HepG2 (cell line): ENCODE measurements at regions not wholly inside any gene's neighbourhood (a gene's known extent, or its start where the extent isn't known, plus 50 kb on each side); places are given as distances from the start of the nearest gene placed in this dataset.

ENCODE experiments used
- ATAC-seq: fragments of 200-7000 bp; cut with Tn5 transposase; 3 replicates; pipeline ENCODE4 v1.9.1; 2020; ENCODE audit warnings: mild to moderate bottlenecking, moderate library complexity
- BruUV-seq: library from RNA; stranded (reverse); fragments of 400-500 nt; replicated peaks from 2 replicates; lab custom pipeline; 2021; lab: Mats Ljungman, UMichigan
- CTCF ChIA-PET: fragments of 300-600 bp; formaldehyde crosslinking; extraction: SDS; loops from one replicate; lab custom pipeline; 2021; ENCODE audit warnings: low total read pairs, inconsistent platforms, low intra/inter-chr PET ratio; lab: Yijun Ruan, JAX
- POLR2A ChIA-PET: fragments of 350-600 bp; sonication (Branson Sonifier 250); formaldehyde crosslinking; loops from one replicate; lab custom pipeline; 2020; ENCODE audit warnings: antibody characterized with exemption, inconsistent platforms; lab: Yijun Ruan, JAX
- DNase-seq: peaks from one replicate; pipeline ENCODE4 v3.0.0-alpha.2; 2015; ENCODE audit warnings: low spot score
- FAIRE-seq: peaks from 3 replicates; lab custom pipeline; 2011; peaks lifted over from hg19 to GRCh38; lab: Jason Lieb, UNC
- H2AFZ ChIP-seq: one replicate; pipeline ENCODE4 v1.6.1; 2011; ENCODE audit warnings: low read length, inconsistent platforms
- H3K27ac ChIP-seq: fragments of 300-600 bp; 3 replicates; pipeline ENCODE4 v1.8.0; 2011; ENCODE audit warnings: mixed run types, mild to moderate bottlenecking, mixed read lengths, low read length, inconsistent platforms; ENCODE audit not compliant: insufficient read depth; ENCODE audit errors: extremely low read length
- H3K27me3 ChIP-seq, 2 experiments: fragments of 200-600 bp in 1 of 2; 2 replicates in 1 of 2; 3 replicates in 1 of 2; pipeline versions ENCODE4 v1.6.0 to v1.8.0; 2011; ENCODE audit warnings: low read length in 2 of 2, mild to moderate bottlenecking in 2 of 2, moderate library complexity in 2 of 2, inconsistent platforms in 1 of 2; ENCODE audit not compliant: insufficient read depth in 2 of 2, control insufficient read depth in 1 of 2
- H3K36me3 ChIP-seq, 2 experiments: fragments of 200-600 bp in 1 of 2; replicated peaks in 1 of 2; 2 replicates in 1 of 2; 3 replicates in 1 of 2; pipeline versions ENCODE4 v1.5.1 to v1.8.0; 2011; ENCODE audit warnings: low read length in 2 of 2, inconsistent platforms in 1 of 2; ENCODE audit not compliant: insufficient read depth in 2 of 2, control insufficient read depth in 1 of 2
- H3K4me1 ChIP-seq: 2 replicates; pipeline ENCODE4 v1.5.1; 2012; ENCODE audit warnings: low read length, inconsistent platforms; ENCODE audit not compliant: insufficient read depth
- H3K4me2 ChIP-seq: 2 replicates; pipeline ENCODE4 v1.6.0; 2011; ENCODE audit warnings: low read depth, low read length, inconsistent platforms
- H3K4me3 ChIP-seq, 3 experiments: fragments of 200-600 bp in 1 of 3; sonication (generic), shearing (Covaris generic) in 1 of 3; replicated peaks in 1 of 3; 2 replicates each; pipeline ENCODE4 v1.5.1; 2011 to 2016; ENCODE audit warnings: low read length in 3 of 3, inconsistent platforms in 2 of 3, low read depth in 2 of 3, mild to moderate bottlenecking in 2 of 3, control low read depth in 1 of 3, mixed read lengths in 1 of 3; ENCODE audit not compliant: insufficient read depth in 1 of 3
- H3K79me2 ChIP-seq: one replicate; pipeline ENCODE4 v1.6.1; 2011; ENCODE audit warnings: low read length, inconsistent platforms; ENCODE audit not compliant: insufficient read depth
- H3K9ac ChIP-seq: 2 replicates; pipeline ENCODE4 v1.6.0; 2011; ENCODE audit warnings: mild to moderate bottlenecking, low read depth, low read length, inconsistent platforms; ENCODE audit not compliant: insufficient read depth
- H3K9me3 ChIP-seq: 2 replicates; pipeline ENCODE4 v1.5.1; 2012; ENCODE audit warnings: mild to moderate bottlenecking, low read length
- H4K20me1 ChIP-seq: 2 replicates; pipeline ENCODE4 v1.6.0; 2011; ENCODE audit warnings: inconsistent platforms, mild to moderate bottlenecking, low read length, moderate library complexity; ENCODE audit not compliant: insufficient read depth
- ARID4A ChIP-seq: sonication (generic); formaldehyde crosslinking; IDR thresholded peaks from 2 replicates; pipeline ENCODE4 v1.5.0; 2020; ENCODE audit warnings: mild to moderate bottlenecking, missing genetic modification reagents, borderline replicate concordance
- ATRX ChIP-seq: sonication (generic); formaldehyde crosslinking; IDR thresholded peaks from 2 replicates; pipeline ENCODE4 v1.4.0; 2020; ENCODE audit warnings: missing genetic modification reagents, borderline replicate concordance
- CEBPB ChIP-seq: IDR thresholded peaks from 2 replicates; pipeline ENCODE4 v1.6.1; 2011; ENCODE audit warnings: low read depth, low read length, improper control_type of control experiment, borderline replicate concordance
- IKZF4 ChIP-seq: sonication (generic); formaldehyde crosslinking; IDR thresholded peaks from 2 replicates; pipeline ENCODE4 v1.5.1; 2020; ENCODE audit warnings: borderline replicate concordance, mild to moderate bottlenecking, low read depth, missing genetic modification reagents; ENCODE audit errors: not compliant biosample characterization
- RCOR2 ChIP-seq: IDR thresholded peaks from 2 replicates; pipeline ENCODE4 v1.6.1; 2016; ENCODE audit warnings: missing biosample characterization, missing genetic modification reagents
- TMF1 ChIP-seq: sonication (generic); formaldehyde crosslinking; IDR thresholded peaks from 2 replicates; pipeline ENCODE4 v1.8.1; 2022; ENCODE audit warnings: low read depth, missing genetic modification reagents
- TRAFD1 ChIP-seq: sonication (generic); formaldehyde crosslinking; IDR thresholded peaks from 2 replicates; pipeline ENCODE4 v1.5.1; 2020; ENCODE audit warnings: missing genetic modification reagents, mild to moderate bottlenecking, borderline replicate concordance
- U2AF2 ChIP-seq: fragments of 200-400 bp; formaldehyde crosslinking; IDR thresholded peaks from 2 replicates; pipeline ENCODE4 v1.6.1; 2017; ENCODE audit warnings: low read depth, mild to moderate bottlenecking, low read length
- ZBTB26 ChIP-seq: IDR thresholded peaks from 2 replicates; pipeline ENCODE4 v1.6.1; 2016; ENCODE audit warnings: missing compliant biosample characterization, missing genetic modification reagents, borderline replicate concordance
- ZBTB34 ChIP-seq: sonication (generic); formaldehyde crosslinking; IDR thresholded peaks from 2 replicates; pipeline ENCODE4 v1.8.0; 2022; ENCODE audit warnings: mild to moderate bottlenecking, missing genetic modification reagents
- ZFP41 ChIP-seq: sonication (generic); formaldehyde crosslinking; IDR thresholded peaks from 2 replicates; pipeline ENCODE4 v1.4.0; 2020; ENCODE audit warnings: mild to moderate bottlenecking, missing genetic modification reagents, borderline replicate concordance
- ZFX ChIP-seq: sonication (generic); formaldehyde crosslinking; IDR thresholded peaks from 2 replicates; pipeline ENCODE4 v1.4.0; 2020; ENCODE audit warnings: mild to moderate bottlenecking, low read depth, missing genetic modification reagents, moderate library complexity
- ZMAT5 ChIP-seq: sonication (generic); formaldehyde crosslinking; IDR thresholded peaks from 2 replicates; pipeline ENCODE4 v1.5.0; 2020; ENCODE audit warnings: mild to moderate bottlenecking, low read depth, missing genetic modification reagents, borderline replicate concordance
- ZNF282 ChIP-seq: fragments of 450-650 bp; IDR thresholded peaks from 2 replicates; pipeline ENCODE4 v1.6.1; 2018; ENCODE audit not compliant: partially characterized antibody
- ZNF563 ChIP-seq: sonication (generic); formaldehyde crosslinking; IDR thresholded peaks from 2 replicates; pipeline ENCODE4 v1.8.0; 2022; ENCODE audit warnings: mild to moderate bottlenecking, moderate library complexity, missing genetic modification reagents
- ZNF598 ChIP-seq: sonication (generic); formaldehyde crosslinking; IDR thresholded peaks from 2 replicates; pipeline ENCODE4 v1.5.1; 2020; ENCODE audit warnings: mild to moderate bottlenecking, missing genetic modification reagents, borderline replicate concordance
- ZNF776 ChIP-seq: sonication (generic); formaldehyde crosslinking; IDR thresholded peaks from 2 replicates; pipeline ENCODE4 v1.4.0; 2020; ENCODE audit warnings: mild to moderate bottlenecking, missing genetic modification reagents
- in situ Hi-C: cut with HindIII; loops from 2 replicates; pipeline ENCODE4 v1.10.0; 2017; ENCODE audit warnings: low pct_unique_long_range_greater_than_20kb; ENCODE audit not compliant: extremely low pct_ligation_motif_present
- intact Hi-C: fragments of 100-400 bp; cut with micrococcal nuclease; formaldehyde crosslinking; loops from one replicate; pipeline ENCODE4 v1.10.0; 2022; ENCODE audit not compliant: unreplicated experiment

- ATAC-seq, result no peak
- in situ Hi-C loops, result no loop called here
- no peak for FAIRE-seq
- no peaks in the 10 kb centered on the region for H4K20me1 ChIP-seq
- H3K4me2 ChIP-seq, result no peak overlapping the region
- no peak overlapping the region for H3K4me3 ChIP-seq
- H3K9me3 ChIP-seq, result 0 out of 2 replicates have a peak, but pooled peaks cover 4% of the 10 kb centered on the region
- no peak overlapping the region for H3K27ac ChIP-seq
- no peaks in the 10 kb centered on the region for H3K36me3 ChIP-seq
- POLR2A ChIA-PET, result no interaction called here
- H3K79me2 ChIP-seq, result no peaks in the 10 kb centered on the region
- BruUV-seq, result no TSS peak
- H3K4me1 ChIP-seq, result peaks cover 24% of the 10 kb centered on the region
- no peak for TF ChIP-seq ATRX (CRISPR knock-in tag)
- no peak for TF ChIP-seq ARID4A (CRISPR knock-in tag)
- no peak for TF ChIP-seq ZMAT5 (CRISPR knock-in tag)
- no peak for TF ChIP-seq TRAFD1 (CRISPR knock-in tag)
- TF ChIP-seq IKZF4 (CRISPR knock-in tag), result no peak
- no peak for TF ChIP-seq CEBPB
- TF ChIP-seq ZBTB26 (CRISPR knock-in tag), result no peak
- TF ChIP-seq ZNF282, result no peak
- no peak for TF ChIP-seq ZFP41
- no peak for TF ChIP-seq TMF1 (CRISPR knock-in tag)
- no peak for TF ChIP-seq ZNF563
- no peak for TF ChIP-seq RCOR2 (CRISPR knock-in tag)
- TF ChIP-seq ZNF776, result no peak
- no peak for TF ChIP-seq U2AF2
- no peak for TF ChIP-seq ZBTB34 (CRISPR knock-in tag)
- TF ChIP-seq ZFX (CRISPR knock-in tag), result no peak
- TF ChIP-seq ZNF598 (CRISPR knock-in tag), result no peak
- TF ChIP-seq, all 625 proteins: peak for 0
- Histone ChIP-seq H3K27me3 (no peaks in the 10 kb centered on the region), H2AFZ (no peak overlapping the region), H3K9ac (no peak overlapping the region)
- intact Hi-C loops, result no loop called here
- CTCF ChIA-PET, result no interaction called here
- DNase-seq, result no peak
Observed at GRCh38 chr7:96400518-96400917, 78.6 kb upstream of the SLC25A13 start.
